ENCODE measurements at regions not wholly inside any gene's neighbourhood (a gene's known extent, or its start where the extent isn't known, plus 50 kb on each side); places are given as distances from the start of the nearest gene placed in this dataset.

DNA sequence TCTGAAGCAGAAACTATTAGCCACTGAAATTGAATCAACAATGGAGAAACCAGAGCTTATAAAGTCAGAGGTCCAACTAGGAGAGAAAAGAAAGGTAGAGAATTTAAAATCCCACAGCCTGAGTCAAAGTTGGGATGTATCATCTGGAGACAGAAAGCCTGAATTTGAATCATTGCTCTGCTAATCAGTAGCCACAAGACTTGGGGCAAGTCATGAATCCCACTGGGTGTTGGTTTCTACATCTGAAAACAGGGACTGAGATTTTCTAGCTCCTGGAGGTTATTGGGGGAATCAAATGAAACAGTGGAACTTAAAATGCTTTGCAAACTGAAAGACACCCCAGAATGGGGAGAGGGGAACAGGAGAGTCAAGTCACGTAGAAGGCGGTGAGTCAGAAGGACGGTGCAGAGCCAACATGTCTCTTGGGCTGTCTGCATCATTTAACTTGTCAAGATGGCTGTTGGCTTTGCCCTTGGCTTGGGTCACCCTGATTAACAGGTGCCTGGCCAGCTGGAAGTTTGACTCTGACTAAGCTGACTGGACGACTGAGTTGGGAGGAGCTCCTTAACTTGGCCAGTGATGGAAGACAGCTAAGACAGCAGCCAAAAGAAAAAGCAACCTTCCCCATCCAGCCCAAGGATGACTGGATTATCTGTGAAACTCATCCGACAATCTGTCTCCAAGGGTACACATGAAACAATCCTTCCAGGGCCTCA lies 60.6 kb upstream of the ADRA1B start:
- no peak for DNase-seq (ENCODE audit: low spot score)

DNA sequence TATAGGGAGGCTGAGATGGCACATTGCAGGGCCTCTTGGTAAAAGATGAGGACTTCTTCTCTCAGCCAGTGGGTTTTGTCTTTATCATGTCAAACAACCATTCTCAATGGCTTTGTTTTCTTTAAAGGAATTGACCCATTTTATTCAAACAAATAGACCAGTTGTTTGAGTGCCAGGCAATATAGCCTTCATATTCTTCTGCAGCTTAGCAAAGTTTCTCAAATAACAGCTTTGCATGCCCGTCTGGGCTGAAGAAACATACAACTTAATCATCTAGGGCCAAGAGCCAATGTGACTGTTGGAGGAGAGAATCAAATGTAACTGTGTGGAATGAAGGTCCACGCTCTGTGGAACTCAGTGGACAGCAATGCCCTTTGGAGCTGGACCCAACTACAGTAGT lies 57.4 kb upstream of the ADRA1B start:
- DNase-seq (ENCODE audit: low spot score), result no peak

DNA sequence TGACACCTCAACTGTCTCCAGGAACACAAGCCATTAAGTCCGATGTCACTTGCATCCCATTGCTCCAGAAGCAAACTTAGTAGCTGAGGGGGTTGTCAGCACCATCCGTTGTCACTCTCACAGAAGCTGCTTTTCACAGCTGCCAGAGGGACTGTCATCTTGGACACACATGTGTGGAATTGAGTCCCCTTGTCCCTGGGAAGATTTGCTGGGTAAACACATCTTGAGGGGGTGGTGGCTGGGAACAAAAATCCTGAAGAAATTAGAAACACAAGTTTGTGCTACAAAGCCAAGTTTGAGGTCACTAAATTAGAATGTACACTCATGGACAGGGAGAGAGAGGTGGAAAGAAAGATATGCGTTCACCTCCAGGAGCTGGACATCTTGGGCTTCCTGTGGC lies 55.2 kb upstream of the ADRA1B start:
- DNase-seq (ENCODE audit: low spot score), result no peak

DNA sequence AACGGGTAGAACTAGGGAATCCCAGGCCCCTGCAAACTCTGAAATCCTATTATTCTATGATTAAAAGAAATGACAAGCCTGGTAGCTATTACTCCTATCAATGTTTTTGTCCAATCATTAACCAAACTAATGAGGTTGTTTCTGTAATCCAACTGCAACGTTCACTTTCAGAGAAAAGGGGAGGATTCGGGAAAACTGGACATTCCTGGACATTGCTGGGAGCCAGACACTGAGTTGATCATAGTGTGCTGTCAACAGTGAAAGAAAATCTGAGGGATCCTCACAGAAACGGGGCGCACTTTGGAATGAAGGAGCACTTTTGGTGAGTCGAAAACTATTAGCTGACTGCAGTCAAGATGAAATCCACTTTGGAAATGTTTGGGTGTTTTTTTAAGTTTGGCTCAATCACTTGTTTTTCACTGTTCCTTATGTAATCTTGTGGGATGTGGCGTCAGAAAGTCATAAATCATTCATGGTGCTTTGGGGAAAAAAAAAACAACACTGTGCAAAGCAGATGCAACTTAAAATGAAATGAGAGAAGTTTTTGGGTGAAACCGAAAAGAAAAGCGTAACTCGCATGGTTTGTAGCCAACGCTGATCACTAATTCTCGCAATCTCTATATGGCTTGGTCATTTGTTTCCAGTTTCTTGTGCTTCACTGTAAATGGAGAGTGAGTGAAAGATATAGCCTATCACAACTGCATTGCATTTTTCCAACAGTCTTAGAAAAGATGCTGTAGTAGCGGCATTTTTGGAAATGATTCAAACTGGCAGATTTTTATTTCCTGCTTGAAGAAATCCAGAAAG lies 51.2 kb upstream of the ADRA1B start:
- no peak for DNase-seq (ENCODE audit: low spot score)

DNA sequence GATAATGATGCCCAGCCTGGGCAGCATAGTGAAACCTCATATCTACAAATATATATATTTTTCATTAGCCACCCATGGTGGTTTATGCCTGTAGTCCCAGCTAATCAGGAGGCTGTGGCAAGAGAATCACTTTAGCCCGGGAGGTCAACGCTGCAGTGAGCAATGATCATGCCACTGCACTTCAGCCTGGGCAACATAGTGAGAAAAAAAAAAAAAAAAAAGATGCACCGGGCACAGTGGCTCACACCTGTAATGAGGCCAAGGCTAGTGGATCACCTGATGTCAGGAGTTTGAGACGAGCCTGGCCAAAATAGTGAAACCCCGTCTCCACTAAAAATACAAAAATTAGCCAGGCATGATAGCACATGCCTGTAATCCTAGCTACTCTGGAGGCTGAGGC lies 50.2 kb upstream of the ADRA1B start:
- DNase-seq (ENCODE audit: low spot score), result no peak

Measured in pons (tissue), 1 donor.